D721Med (cell line): ENCODE measurements at regions not wholly inside any gene's neighbourhood (a gene's known extent, or its start where the extent isn't known, plus 50 kb on each side); places are given as distances from the start of the nearest gene placed in this dataset.

Experiments used
- DNase-seq: peaks from one replicate; pipeline ENCODE4 v3.0.0; 2011; ENCODE audit warnings: low spot score; ENCODE audit not compliant: insufficient read length
- FAIRE-seq: peaks from 2 replicates; lab custom pipeline; 2011; peaks lifted over from hg19 to GRCh38; lab: Jason Lieb, UNC
- CTCF ChIP-seq: IDR thresholded peaks from 2 replicates; pipeline ENCODE4 v1.5.1; 2012; ENCODE audit warnings: mild to moderate bottlenecking, control low read depth; ENCODE audit not compliant: insufficient read depth; ENCODE audit errors: missing control alignments

DNA sequence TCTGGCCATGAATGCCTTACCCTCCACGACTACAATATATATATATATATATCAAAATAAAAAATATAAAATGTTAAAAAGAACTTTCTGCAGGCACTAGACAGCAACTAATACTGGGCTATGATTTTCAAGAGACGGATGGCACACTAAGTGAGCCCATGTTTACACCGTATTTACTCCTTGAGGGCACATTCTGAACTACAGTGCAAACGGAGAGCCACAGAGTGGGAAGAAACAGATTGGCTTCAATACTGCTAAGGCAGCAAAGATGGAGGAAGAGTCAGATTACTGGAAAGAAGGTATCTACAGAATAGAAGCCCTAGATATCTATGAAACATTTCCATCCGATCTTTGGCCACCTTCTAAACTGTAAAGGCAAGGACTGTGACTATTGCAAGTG is 330.3 kb downstream of the HTR1B start:
- FAIRE-seq (no peak), DNase-seq (no peak)
- no peak for TF ChIP-seq CTCF

- FAIRE-seq (no peak), DNase-seq (no peak)
- no peak for TF ChIP-seq CTCF
Measured at GRCh38 chr6:77131426-77131825, 331.9 kb downstream of the HTR1B start.

DNA sequence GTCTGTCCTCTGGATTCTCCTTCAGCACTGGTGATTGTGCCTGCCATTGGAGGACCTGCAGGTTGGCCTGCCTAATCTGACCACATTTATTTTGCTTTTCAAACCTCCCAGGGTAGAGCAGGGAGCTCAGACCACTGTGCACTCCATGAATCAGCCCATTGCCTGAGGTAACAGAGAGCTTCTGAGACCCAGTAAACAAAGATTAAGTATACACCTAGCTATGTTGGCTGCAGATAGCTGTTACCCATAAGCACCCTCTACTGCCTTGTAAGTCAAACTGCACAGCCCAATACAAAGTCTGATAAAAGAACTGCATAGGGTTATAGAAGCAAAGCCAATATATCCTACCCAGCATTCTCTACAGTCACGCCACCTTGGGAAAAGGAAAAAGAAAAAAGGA is 338.7 kb downstream of the HTR1B start:
- no peak for FAIRE-seq
- no peak for TF ChIP-seq CTCF
- no peak for DNase-seq

DNA sequence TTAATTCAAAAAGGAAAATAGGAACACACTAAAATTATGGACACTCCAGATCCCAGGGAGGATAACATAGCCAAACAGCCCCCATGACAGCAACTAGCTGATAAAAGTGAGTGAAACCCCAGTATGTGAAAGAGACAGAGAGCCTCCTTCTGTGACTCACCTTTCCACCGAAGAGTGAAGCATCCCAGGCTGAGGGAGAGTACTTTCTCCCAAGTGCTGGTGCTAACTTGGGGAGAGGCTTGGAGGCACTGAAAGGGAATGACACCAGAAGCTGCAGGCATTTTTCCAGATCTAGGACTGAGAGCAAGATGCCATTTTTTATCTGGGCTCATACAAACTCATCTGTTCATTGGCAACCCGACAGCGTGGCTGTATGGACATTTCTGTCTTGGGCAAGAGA is 339.8 kb downstream of the HTR1B start:
- DNase-seq = no peak
- no peak for TF ChIP-seq CTCF
- no peak for FAIRE-seq

DNA sequence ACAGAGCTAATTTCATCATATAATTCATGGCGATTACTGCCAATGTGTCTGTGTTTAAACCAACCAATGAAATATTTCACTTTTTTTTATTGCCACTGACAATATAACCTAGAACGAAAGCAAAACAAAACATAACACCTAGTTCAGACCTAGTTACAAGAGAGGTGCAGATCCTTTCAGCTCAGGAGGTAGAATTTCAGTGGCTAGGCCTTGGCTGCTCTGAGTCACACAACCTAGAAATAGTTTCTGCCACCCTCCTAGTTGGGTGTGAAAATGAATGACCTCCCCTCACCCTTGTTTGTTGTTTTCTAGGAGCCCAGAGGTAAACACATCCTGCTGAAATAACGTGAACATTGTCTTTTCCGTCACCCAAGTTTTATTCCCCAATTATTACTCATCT is 356.3 kb downstream of the HTR1B start:
- DNase-seq = no peak
- no peak for FAIRE-seq
- TF ChIP-seq CTCF = no peak

- DNase-seq = no peak
- FAIRE-seq = no peak
- TF ChIP-seq CTCF = no peak
Measured at GRCh38 chr6:77105091-77105490, 358.2 kb downstream of the HTR1B start.

DNA sequence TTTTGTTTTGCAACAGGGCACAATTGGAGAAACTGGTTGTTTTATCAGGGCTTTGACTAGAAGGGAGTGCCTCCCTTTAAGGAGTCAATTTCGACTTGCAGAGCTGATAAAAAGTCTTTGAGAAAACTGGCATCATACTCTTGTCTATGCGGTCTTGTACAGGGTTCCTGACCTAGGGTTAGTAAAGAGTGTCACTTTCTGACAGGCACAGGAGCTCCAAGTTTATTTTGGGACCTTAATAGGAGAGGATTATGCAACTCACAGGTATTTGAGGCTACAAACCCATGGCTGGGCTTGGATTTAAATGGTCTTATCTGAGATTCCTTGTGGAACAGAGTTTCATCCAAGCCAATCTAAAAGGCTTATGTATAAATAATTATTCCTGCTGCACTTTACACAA is 365.4 kb downstream of the HTR1B start:
- DNase-seq = no peak
- no peak for TF ChIP-seq CTCF
- no peak for FAIRE-seq
